Tibial nerve (tissue), 4 donors: ENCODE measurements at regions not wholly inside any gene's neighbourhood (a gene's known extent, or its start where the extent isn't known, plus 50 kb on each side); places are given as distances from the start of the nearest gene placed in this dataset.

ENCODE experiments used
- DNase-seq, 2 donors: peaks; one replicate each; pipeline ENCODE4 v3.0.0-alpha.2; 2019; ENCODE audit warnings: low spot score in 2 of 2
- H3K27ac ChIP-seq, 4 donors: fragments of 200-600 bp; sonication (generic) in 3 of 4; one replicate each; pipeline ENCODE4 v1.5.1; 2017 to 2019; ENCODE audit warnings: mild to moderate bottlenecking in 1 of 4
- H3K27me3 ChIP-seq, 2 donors: fragments of 200-600 bp; sonication (generic) in 1 of 2; one replicate each; pipeline versions ENCODE4 v1.5.1 to v1.6.0; 2017 to 2019
- H3K36me3 ChIP-seq, 3 donors: fragments of 200-600 bp; sonication (generic); one replicate each; pipeline ENCODE4 v1.5.1; 2018 to 2019
- H3K4me1 ChIP-seq, 4 donors: fragments of 200-600 bp; sonication (generic) in 3 of 4; one replicate each; pipeline ENCODE4 v1.5.1; 2017 to 2019
- H3K4me3 ChIP-seq, 4 donors: fragments of 200-600 bp; sonication (generic) in 3 of 4; one replicate each; pipeline ENCODE4 v1.5.1; 2017 to 2019; ENCODE audit warnings: mild to moderate bottlenecking in 1 of 4, moderate library complexity in 1 of 4
- H3K9me3 ChIP-seq, 4 donors: fragments of 200-600 bp; sonication (generic) in 3 of 4; one replicate each; pipeline ENCODE4 v1.5.1; 2017 to 2019
- CTCF ChIP-seq, 5 experiments: fragments of 200-600 bp in 3 of 5; fragments of 450-650 bp in 2 of 5; sonication (generic) in 3 of 5; IDR thresholded peaks; one replicate each; pipeline ENCODE4 v1.5.1; 2016 to 2019; ENCODE audit warnings: antibody characterized with exemption in 5 of 5, mild to moderate bottlenecking in 3 of 5, moderate library complexity in 2 of 5
- EP300 ChIP-seq, 2 donors: sonication (generic); formaldehyde crosslinking; IDR thresholded peaks; one replicate each; pipeline ENCODE4 v1.6.1; 2017; ENCODE audit warnings: antibody characterized with exemption in 2 of 2, mild to moderate bottlenecking in 1 of 2
- POLR2A ChIP-seq, 2 donors: fragments of 450-650 bp; IDR thresholded peaks; one replicate each; pipeline ENCODE4 v1.6.1; 2017; ENCODE audit warnings: antibody characterized with exemption in 2 of 2, mild to moderate bottlenecking in 2 of 2, moderate library complexity in 2 of 2
- WGBS, 2 donors: methylation state at CpG; one replicate each; pipeline ENCODE4 v1.1.5; 2018; 5-methylcytosine and 5-hydroxymethylcytosine counted together

GRCh38 chr5:56649569-56649968, 165.8 kb upstream of the MAP3K1 start:
- TF ChIP-seq POLR2A (IDR thresholded peaks at IDR 0.05) (no peak), CTCF (IDR thresholded peaks at IDR 0.05) (no peak), EP300 (IDR thresholded peaks at IDR 0.05) (no peak)
- no peak for DNase-seq
- Histone ChIP-seq H3K27ac (no peak overlapping the region), H3K4me3 (no peak overlapping the region), H3K4me1 (peaks cover 0 to 10% (median 0%) of the 10 kb centered on the region in 4 donors), H3K36me3 (no peaks in the 10 kb centered on the region), H3K27me3 (no peaks in the 10 kb centered on the region), H3K9me3 (no peaks in the 10 kb centered on the region)
- 42% methylated on average over 4 of the region's 4 CpGs for WGBS, 2 donors

GRCh38 chr5:56648460-56649034, 166.8 kb upstream of the MAP3K1 start:
- 84 to 90% methylated on average over 2 of the region's 2 CpGs for WGBS, 2 donors

GRCh38 chr5:56647099-56647850, 168.1 kb upstream of the MAP3K1 start:
- H3K9me3 ChIP-seq: no peaks in the 10 kb centered on the region
- no peak overlapping the region for H3K27ac ChIP-seq
- peaks cover 0 to 10% (median 0%) of the 10 kb centered on the region in 4 donors for H3K4me1 ChIP-seq
- WGBS, 2 donors: 71 to 75% methylated on average over 4 of the region's 4 CpGs
- H3K36me3 ChIP-seq: no peaks in the 10 kb centered on the region
- DNase-seq: no peak
- H3K27me3 ChIP-seq: no peaks in the 10 kb centered on the region
- H3K4me3 ChIP-seq: no peak overlapping the region
- TF ChIP-seq CTCF (IDR thresholded peaks at IDR 0.05) (no peak), EP300 (IDR thresholded peaks at IDR 0.05) (no peak), POLR2A (IDR thresholded peaks at IDR 0.05) (no peak)

More at GRCh38 chr5:56648460-56649034, 166.8 kb upstream of the MAP3K1 start:
- H3K36me3 ChIP-seq: no peaks in the 10 kb centered on the region
- TF ChIP-seq CTCF (IDR thresholded peaks at IDR 0.05) (no peak), POLR2A (IDR thresholded peaks at IDR 0.05) (no peak), EP300 (IDR thresholded peaks at IDR 0.05) (no peak)
- H3K4me3 ChIP-seq: no peak overlapping the region
- no peaks in the 10 kb centered on the region for H3K27me3 ChIP-seq
- no peak for DNase-seq
- H3K4me1 ChIP-seq: peaks cover 0 to 10% (median 0%) of the 10 kb centered on the region in 4 donors
- no peak overlapping the region for H3K27ac ChIP-seq
- H3K9me3 ChIP-seq: no peaks in the 10 kb centered on the region

GRCh38 chr5:56641635-56642260, 173.6 kb upstream of the MAP3K1 start:
- no peak overlapping the region for H3K27ac ChIP-seq
- no peak for TF ChIP-seq EP300 (IDR thresholded peaks at IDR 0.05)
- no peak for TF ChIP-seq CTCF (IDR thresholded peaks at IDR 0.05)
- H3K36me3 ChIP-seq: no peaks in the 10 kb centered on the region
- no peaks in the 10 kb centered on the region for H3K9me3 ChIP-seq
- H3K4me1 ChIP-seq: peaks cover 0 to 23% (median 5%) of the 10 kb centered on the region in 4 donors
- WGBS, 2 donors: 36 to 37% methylated on average over 8 of the region's 8 CpGs
- H3K27me3 ChIP-seq: no peaks in the 10 kb centered on the region
- no peak overlapping the region for H3K4me3 ChIP-seq
- DNase-seq: no peak
